ENCODE measurements at regions not wholly inside any gene's neighbourhood (a gene's known extent, or its start where the extent isn't known, plus 50 kb on each side); places are given as distances from the start of the nearest gene placed in this dataset.

GRCh38 chr5:133828722-133829121 is 139.7 kb downstream of the C5orf15 start:
- TF ChIP-seq ZC3H10 (CRISPR knock-in tag; IDR thresholded peaks at IDR 0.05) (no peak), TSHZ2 (CRISPR knock-in tag; IDR thresholded peaks at IDR 0.05) (no peak), PATZ1 (CRISPR knock-in tag; IDR thresholded peaks at IDR 0.05; ENCODE audit: borderline replicate concordance) (no peak), POU6F1 (CRISPR knock-in tag; IDR thresholded peaks at IDR 0.05; ENCODE audit: borderline replicate concordance, low read depth) (no peak), TOX (CRISPR knock-in tag; IDR thresholded peaks at IDR 0.05; ENCODE audit: borderline replicate concordance) (no peak)
- ATAC-seq = no peak

GRCh38 chr5:133827830-133828229 is 140.6 kb downstream of the C5orf15 start:
- no peak for ATAC-seq
- no peak for TF ChIP-seq BACH2 (CRISPR knock-in tag; IDR thresholded peaks at IDR 0.05; ENCODE audit: borderline replicate concordance)
- TF ChIP-seq SNAI2 (CRISPR knock-in tag; IDR thresholded peaks at IDR 0.05) = no peak
- TF ChIP-seq ZNF8 (CRISPR knock-in tag; IDR thresholded peaks at IDR 0.05) = no peak
- no peak for TF ChIP-seq ESRRG (CRISPR knock-in tag; IDR thresholded peaks at IDR 0.05)
- TF ChIP-seq GLIS3 (CRISPR knock-in tag; IDR thresholded peaks at IDR 0.05) = no peak
- no peak for TF ChIP-seq CSRNP3 (CRISPR knock-in tag; IDR thresholded peaks at IDR 0.05)
- no peak for TF ChIP-seq ZNF565 (CRISPR knock-in tag; conservative IDR thresholded peaks at IDR 0.05; ENCODE audit: low read depth)
- TF ChIP-seq TOX (CRISPR knock-in tag; IDR thresholded peaks at IDR 0.05; ENCODE audit: borderline replicate concordance) = no peak

- no peak for ATAC-seq
- TF ChIP-seq ESRRG (CRISPR knock-in tag; IDR thresholded peaks at IDR 0.05) (no peak), TCF4 (CRISPR knock-in tag; IDR thresholded peaks at IDR 0.05; ENCODE audit: borderline replicate concordance) (no peak), POU6F1 (CRISPR knock-in tag; IDR thresholded peaks at IDR 0.05; ENCODE audit: borderline replicate concordance, low read depth) (no peak), ZFP3 (CRISPR knock-in tag; IDR thresholded peaks at IDR 0.05) (no peak), OSR1 (CRISPR knock-in tag; IDR thresholded peaks at IDR 0.05) (no peak), SNAI2 (CRISPR knock-in tag; IDR thresholded peaks at IDR 0.05) (no peak), ZNF8 (CRISPR knock-in tag; IDR thresholded peaks at IDR 0.05) (no peak), GLIS3 (CRISPR knock-in tag; IDR thresholded peaks at IDR 0.05) (no peak), CSDC2 (CRISPR knock-in tag; IDR thresholded peaks at IDR 0.05) (no peak), PATZ1 (CRISPR knock-in tag; IDR thresholded peaks at IDR 0.05; ENCODE audit: borderline replicate concordance) (no peak), ZC3H10 (CRISPR knock-in tag; IDR thresholded peaks at IDR 0.05) (no peak)
Observed at GRCh38 chr5:133827011-133827410, 141.4 kb downstream of the C5orf15 start.
